ENCODE measurements at regions not wholly inside any gene's neighbourhood (a gene's known extent, or its start where the extent isn't known, plus 50 kb on each side); places are given as distances from the start of the nearest gene placed in this dataset.

- no peak for TF ChIP-seq CTCF (IDR thresholded peaks at IDR 0.05; ENCODE audit: low read depth, low read length)
- no peak for TF ChIP-seq MAX (IDR thresholded peaks at IDR 0.05; ENCODE audit: low read depth, low read length)
- no peak for TF ChIP-seq MYC (IDR thresholded peaks at IDR 0.05; ENCODE audit: low read depth, low read length)
- no peak for TF ChIP-seq POLR2A (IDR thresholded peaks at IDR 0.05; ENCODE audit: extremely low read depth, insufficient read length)
Observed at GRCh38 chr7:89695241-89695640, 459.0 kb upstream of the STEAP1 start.
